ENCODE measurements at regions not wholly inside any gene's neighbourhood (a gene's known extent, or its start where the extent isn't known, plus 50 kb on each side); places are given as distances from the start of the nearest gene placed in this dataset.
"Not testable (repeated sequence)": the region's sequence is repeated elsewhere in the genome, so short reads cannot be mapped to it uniquely, and the experiment has no call there.

DNA sequence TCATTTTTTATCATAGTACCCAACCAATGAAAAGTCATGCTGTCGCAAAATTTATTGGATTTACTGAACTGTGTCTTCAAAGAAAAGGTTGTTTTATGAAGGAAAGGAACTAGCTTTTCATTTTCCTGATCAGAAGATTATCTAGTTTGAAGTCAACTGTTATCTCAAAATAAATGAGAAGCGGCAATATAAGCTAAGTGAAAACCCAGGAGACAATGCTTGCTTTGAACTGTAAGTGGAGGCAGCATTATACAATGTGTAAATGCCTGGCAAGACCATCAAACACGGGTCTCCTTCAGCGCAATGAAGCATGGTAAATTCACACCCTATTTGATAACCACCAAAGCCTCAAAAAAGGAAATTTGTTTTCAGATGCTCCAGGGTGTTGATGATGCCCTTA lies 134.4 kb upstream of the PTBP2 start:
- Histone ChIP-seq H3K27ac (no peak overlapping the region), H3K4me1 (ENCODE audit: insufficient read depth) (no peaks in the 10 kb centered on the region), H3K4me3 (no peak overlapping the region), H3K9me3 (no peaks in the 10 kb centered on the region), H3K36me3 (no peaks in the 10 kb centered on the region), H3K27me3 (no peaks in the 10 kb centered on the region)
- no peak for DNase-seq
- intact Hi-C loops (cut with DNase I), result no loop called here
- TF ChIP-seq, protein P1, sequence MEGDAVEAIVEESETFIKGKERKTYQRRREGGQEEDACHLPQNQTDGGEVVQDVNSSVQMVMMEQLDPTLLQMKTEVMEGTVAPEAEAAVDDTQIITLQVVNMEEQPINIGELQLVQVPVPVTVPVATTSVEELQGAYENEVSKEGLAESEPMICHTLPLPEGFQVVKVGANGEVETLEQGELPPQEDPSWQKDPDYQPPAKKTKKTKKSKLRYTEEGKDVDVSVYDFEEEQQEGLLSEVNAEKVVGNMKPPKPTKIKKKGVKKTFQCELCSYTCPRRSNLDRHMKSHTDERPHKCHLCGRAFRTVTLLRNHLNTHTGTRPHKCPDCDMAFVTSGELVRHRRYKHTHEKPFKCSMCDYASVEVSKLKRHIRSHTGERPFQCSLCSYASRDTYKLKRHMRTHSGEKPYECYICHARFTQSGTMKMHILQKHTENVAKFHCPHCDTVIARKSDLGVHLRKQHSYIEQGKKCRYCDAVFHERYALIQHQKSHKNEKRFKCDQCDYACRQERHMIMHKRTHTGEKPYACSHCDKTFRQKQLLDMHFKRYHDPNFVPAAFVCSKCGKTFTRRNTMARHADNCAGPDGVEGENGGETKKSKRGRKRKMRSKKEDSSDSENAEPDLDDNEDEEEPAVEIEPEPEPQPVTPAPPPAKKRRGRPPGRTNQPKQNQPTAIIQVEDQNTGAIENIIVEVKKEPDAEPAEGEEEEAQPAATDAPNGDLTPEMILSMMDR (IDR thresholded peaks at IDR 0.05), result no peak
- TF ChIP-seq EP300 (IDR thresholded peaks at IDR 0.05), result no peak
- TF ChIP-seq POLR2A (IDR thresholded peaks at IDR 0.05), result no peak
- WGBS, 3 donors, result 81 to 89% (median 84%) methylated on average over 4 of the region's 4 CpGs

DNA sequence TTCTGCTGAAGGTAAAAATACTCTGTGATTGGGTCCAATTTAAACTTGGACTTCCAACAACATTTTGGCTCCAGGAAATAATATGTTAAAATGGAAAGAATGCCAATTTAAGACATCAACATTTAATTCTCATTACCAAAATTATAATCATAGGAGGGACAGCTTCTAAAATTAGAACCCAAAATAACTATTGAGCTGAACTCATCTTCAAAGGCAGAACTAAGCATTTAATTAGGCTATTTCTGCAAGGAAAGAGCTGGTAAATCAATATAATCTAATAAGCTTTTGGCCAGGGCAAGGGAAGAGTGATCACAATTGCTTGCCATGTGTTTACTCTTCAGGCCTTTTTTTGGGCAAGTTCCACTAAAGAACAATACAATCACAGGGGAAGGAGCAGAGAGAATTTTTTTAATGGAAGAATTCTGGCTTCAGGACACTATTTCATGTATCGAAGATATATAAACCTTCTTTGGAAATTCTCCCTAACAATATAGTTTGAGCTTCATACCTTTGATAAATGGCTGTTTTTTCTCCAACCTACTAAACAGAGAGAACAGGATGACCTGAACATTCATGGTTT lies 133.1 kb upstream of the PTBP2 start:
- Histone ChIP-seq H3K36me3 (no peaks in the 10 kb centered on the region), H3K27me3 (no peaks in the 10 kb centered on the region), H3K4me1 (ENCODE audit: insufficient read depth) (no peaks in the 10 kb centered on the region), H3K4me3 (no peak overlapping the region), H3K27ac (no peak overlapping the region), H3K9me3 (no peaks in the 10 kb centered on the region)
- WGBS, 3 donors, result 5 to 12% (median 6%) methylated on average over 1 of the region's 1 CpG
- DNase-seq, result no peak
- intact Hi-C loops (cut with DNase I), result no loop called here
- TF ChIP-seq POLR2A (IDR thresholded peaks at IDR 0.05) (no peak), EP300 (IDR thresholded peaks at IDR 0.05) (no peak)
- TF ChIP-seq, protein P1 (IDR thresholded peaks at IDR 0.05), result no peak

DNA sequence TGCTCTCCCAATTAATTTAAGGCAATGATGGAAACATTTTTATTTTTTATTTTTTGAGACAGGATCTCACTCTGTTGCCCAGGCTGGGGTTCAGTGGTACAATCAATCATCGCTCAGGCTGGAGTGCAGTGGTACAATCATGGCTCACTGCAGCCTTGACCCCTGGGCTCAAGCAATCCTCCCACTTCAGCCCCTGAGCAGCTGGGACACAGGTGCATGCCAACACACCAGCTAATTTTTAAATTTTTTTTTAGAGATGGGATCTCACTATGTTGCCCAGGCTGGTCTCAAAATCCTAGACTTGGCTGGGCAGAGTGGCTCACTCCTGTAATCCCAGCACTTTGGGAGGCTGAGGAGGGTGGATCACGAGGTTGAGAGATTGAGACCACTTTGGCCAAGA lies 126.1 kb upstream of the PTBP2 start:
- 92 to 95% (median 94%) methylated on average over 2 of the region's 2 CpGs for WGBS, 3 donors
- intact Hi-C loops (cut with DNase I); H3K36me3 ChIP-seq; H3K9me3 ChIP-seq; H3K27me3 ChIP-seq; H3K4me1 ChIP-seq (ENCODE audit: insufficient read depth); H3K4me3 ChIP-seq; H3K27ac ChIP-seq; DNase-seq: not testable (repeated sequence)

DNA sequence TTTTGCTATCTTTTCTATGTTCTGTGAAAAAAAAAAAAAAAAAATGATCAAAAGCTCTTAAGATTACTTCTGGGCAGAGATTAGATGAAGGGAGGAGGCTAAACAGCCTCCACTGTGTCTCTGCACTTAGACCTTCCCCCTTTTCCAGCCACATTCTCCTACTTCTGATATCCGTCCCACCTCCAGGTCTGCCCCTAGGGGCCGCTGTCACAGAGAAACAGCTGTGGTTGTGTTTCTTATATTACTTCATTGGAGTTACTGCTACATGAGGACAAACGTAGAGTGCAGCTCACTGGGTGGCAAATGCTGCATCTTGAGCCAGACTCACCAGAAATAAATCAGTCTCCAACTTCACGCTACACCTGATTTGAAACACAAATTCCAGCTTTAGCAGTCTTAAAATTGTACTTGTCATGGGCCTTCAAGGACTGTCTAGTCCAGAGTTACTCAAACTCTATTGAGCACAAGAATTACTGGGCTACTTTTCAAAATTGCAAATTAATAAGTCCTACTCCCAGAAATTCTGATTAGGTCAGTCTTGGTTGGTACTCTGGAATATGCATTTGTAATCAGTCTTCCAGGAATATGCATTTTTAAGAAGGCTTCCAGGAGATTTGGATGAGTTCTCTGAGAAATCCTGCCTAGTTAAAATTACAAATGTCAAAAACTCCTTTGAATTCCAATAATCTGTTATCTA lies 125.2 kb upstream of the PTBP2 start:
- Histone ChIP-seq H3K4me1 (ENCODE audit: insufficient read depth) (no peaks in the 10 kb centered on the region), H3K27me3 (no peaks in the 10 kb centered on the region), H3K27ac (no peak overlapping the region), H3K36me3 (no peaks in the 10 kb centered on the region), H3K9me3 (no peaks in the 10 kb centered on the region), H3K4me3 (no peak overlapping the region)
- 48 to 58% (median 54%) methylated on average over 4 of the region's 4 CpGs for WGBS, 3 donors
- intact Hi-C loops (cut with DNase I), result no loop called here
- DNase-seq, result no peak
- TF ChIP-seq EP300 (IDR thresholded peaks at IDR 0.05) (no peak), POLR2A (IDR thresholded peaks at IDR 0.05) (no peak)
- TF ChIP-seq, protein P1 (IDR thresholded peaks at IDR 0.05), result no peak

DNA sequence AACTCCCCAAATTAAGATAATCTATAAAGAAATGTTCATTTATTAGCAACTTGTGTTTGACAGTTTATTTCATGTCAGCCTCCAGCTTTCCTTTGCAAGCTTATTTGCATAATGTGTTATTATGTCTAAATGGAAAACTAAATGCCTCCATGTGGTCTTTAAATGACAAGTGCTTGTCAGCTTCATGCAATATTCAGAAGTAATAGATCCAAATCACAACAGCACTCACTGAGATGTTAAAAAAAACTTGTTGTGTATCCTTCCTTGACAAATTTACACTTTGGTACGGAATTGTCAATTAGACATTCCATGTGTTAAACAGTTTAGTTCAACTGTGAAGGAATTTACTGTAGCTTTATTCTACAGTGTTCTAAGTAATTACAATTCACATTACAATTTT lies 124.4 kb upstream of the PTBP2 start:
- Histone ChIP-seq H3K27ac (no peak overlapping the region), H3K36me3 (no peaks in the 10 kb centered on the region), H3K9me3 (no peaks in the 10 kb centered on the region), H3K4me3 (no peak overlapping the region), H3K27me3 (no peaks in the 10 kb centered on the region), H3K4me1 (ENCODE audit: insufficient read depth) (no peaks in the 10 kb centered on the region)
- TF ChIP-seq POLR2A (IDR thresholded peaks at IDR 0.05) (no peak), EP300 (IDR thresholded peaks at IDR 0.05) (no peak)
- TF ChIP-seq, protein P1 (IDR thresholded peaks at IDR 0.05), result no peak
- intact Hi-C loops (cut with DNase I), result no loop called here
- 21 to 32% (median 30%) methylated on average over 1 of the region's 1 CpG for WGBS, 3 donors
- DNase-seq, result no peak
